ENCODE measurements at regions not wholly inside any gene's neighbourhood (a gene's known extent, or its start where the extent isn't known, plus 50 kb on each side); places are given as distances from the start of the nearest gene placed in this dataset.
"Not testable (repeated sequence)": the region's sequence is repeated elsewhere in the genome, so short reads cannot be mapped to it uniquely, and the experiment has no call there.

DNA sequence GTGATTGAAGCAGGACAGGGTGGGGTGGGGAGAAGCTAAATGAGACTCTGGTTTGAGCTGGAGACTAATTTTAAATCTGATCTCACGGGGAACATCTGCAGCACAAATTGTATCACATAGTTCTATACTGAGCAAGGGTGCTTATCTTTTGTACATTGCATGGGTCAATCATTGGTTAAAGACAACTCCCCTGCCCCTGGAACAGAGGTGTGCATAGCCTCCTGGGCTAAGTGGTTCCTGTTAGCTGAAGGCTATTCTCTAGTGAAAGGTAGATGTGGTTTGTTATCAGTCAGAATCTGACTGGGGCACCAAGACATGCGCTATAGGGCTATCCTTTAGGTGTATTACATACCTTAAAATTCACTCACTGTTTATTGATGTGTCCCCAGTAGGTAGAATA is 103.9 kb upstream of the KITLG start:
- Mint-ChIP-seq H3K9me3 (no peaks in the 10 kb centered on the region), H3K27ac (no peak overlapping the region), H3K27me3 (no peaks in the 10 kb centered on the region), H3K4me3 (no peak overlapping the region), H3K4me1 (no peaks in the 10 kb centered on the region), H3K36me3 (no peaks in the 10 kb centered on the region)
- POLR2A ChIA-PET, result no interaction called here
- DNase-seq (no peak), ATAC-seq (ENCODE audit: low read depth) (no peak)

DNA sequence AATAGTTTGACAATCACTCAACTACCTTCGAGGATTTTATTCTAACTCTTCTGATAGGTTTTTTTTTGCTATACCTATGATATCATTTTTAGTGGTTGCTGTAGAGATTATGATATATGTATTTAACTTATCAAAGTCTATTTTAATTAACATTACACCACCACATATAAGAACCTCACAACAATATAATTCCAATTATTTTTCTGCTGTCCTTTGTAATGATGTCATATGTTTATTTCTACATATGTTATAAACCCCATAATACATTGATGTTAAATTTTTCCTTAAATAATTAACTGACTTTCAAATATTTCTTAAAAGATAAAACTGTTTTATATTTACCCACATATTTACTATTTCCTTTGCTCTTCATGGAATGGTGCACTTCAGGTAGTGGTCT is 103.4 kb upstream of the KITLG start:
- no peak for DNase-seq
- no peak for ATAC-seq (ENCODE audit: low read depth)
- Mint-ChIP-seq H3K27ac (no peak overlapping the region), H3K36me3 (no peaks in the 10 kb centered on the region), H3K4me3 (no peak overlapping the region), H3K27me3 (no peaks in the 10 kb centered on the region), H3K9me3 (no peaks in the 10 kb centered on the region), H3K4me1 (no peaks in the 10 kb centered on the region)
- POLR2A ChIA-PET, result no interaction called here

DNA sequence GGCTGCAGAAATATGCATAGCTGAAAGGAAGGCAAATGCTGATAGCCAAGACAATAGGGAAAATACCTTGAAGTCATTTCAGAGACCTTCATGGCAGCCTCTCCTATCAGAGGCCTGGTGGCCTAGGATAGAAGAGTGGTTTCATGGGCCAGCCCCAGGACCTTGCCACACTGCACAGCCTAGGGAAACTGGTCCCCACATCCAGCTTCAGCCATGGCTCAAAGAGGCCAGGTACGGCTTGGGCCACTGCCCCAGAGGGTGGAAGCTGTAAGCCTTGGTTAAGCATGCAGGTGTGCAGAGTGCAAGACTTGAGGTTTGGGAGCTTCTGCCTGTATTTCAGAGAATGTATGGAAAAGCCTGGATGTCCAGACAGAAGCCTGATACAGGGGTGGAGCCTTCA is 101.0 kb upstream of the KITLG start:
- no peaks in the 10 kb centered on the region for H3K4me1 Mint-ChIP-seq
- ATAC-seq (ENCODE audit: low read depth), result no peak
- H3K27me3 Mint-ChIP-seq, result no peaks in the 10 kb centered on the region
- no peaks in the 10 kb centered on the region for H3K9me3 Mint-ChIP-seq
- POLR2A ChIA-PET, result no interaction called here
- no peak overlapping the region for H3K4me3 Mint-ChIP-seq
- no peak overlapping the region for H3K27ac Mint-ChIP-seq
- DNase-seq, result no peak
- no peaks in the 10 kb centered on the region for H3K36me3 Mint-ChIP-seq

DNA sequence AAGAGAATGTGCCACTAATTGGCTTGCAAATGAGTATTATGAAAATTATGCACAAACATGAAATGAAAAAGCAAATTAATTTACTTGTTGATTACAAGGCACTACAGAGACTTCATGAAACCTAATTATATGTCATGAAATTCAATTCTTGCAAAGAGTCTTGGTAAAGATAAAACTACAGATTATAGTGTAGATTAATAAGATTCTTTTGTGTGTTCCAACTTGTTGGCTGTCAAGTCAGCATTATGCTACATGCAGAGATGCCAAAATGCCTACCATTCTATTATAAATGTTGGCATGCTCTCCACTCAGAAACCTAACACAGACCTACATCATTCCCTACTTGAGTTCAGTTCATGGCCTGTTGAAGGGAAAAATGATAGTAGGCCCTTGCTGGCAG is 97.2 kb upstream of the KITLG start:
- H3K27ac Mint-ChIP-seq, result no peak overlapping the region
- POLR2A ChIA-PET, result no interaction called here
- no peak for DNase-seq
- no peaks in the 10 kb centered on the region for H3K36me3 Mint-ChIP-seq
- no peak overlapping the region for H3K4me3 Mint-ChIP-seq
- H3K9me3 Mint-ChIP-seq, result no peaks in the 10 kb centered on the region
- H3K4me1 Mint-ChIP-seq, result no peaks in the 10 kb centered on the region
- no peaks in the 10 kb centered on the region for H3K27me3 Mint-ChIP-seq
- no peak for ATAC-seq (ENCODE audit: low read depth)

DNA sequence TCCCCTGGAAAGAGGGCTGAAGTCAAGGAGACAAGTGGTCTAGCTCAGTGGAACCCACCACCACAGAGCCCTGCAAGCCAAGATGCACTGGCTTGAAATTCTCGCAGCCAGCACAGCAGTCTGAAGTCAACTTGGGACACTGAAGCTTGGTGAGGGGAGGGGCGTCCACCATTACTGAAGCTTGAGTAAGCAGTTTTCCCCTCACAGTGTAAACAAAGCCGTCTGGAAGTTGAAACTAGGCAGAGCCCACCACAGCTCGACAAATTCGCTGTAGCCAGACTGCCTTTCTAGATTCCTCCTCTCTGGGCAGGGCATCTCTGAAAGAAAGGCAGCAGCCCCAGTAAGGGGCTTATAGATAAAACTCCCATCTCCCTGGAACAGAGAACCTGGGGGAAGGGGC is 87.3 kb upstream of the KITLG start:
- H3K9me3 Mint-ChIP-seq; H3K36me3 Mint-ChIP-seq; H3K4me3 Mint-ChIP-seq; H3K27me3 Mint-ChIP-seq; H3K4me1 Mint-ChIP-seq; H3K27ac Mint-ChIP-seq; POLR2A ChIA-PET; DNase-seq; ATAC-seq (ENCODE audit: low read depth): not testable (repeated sequence)

DNA sequence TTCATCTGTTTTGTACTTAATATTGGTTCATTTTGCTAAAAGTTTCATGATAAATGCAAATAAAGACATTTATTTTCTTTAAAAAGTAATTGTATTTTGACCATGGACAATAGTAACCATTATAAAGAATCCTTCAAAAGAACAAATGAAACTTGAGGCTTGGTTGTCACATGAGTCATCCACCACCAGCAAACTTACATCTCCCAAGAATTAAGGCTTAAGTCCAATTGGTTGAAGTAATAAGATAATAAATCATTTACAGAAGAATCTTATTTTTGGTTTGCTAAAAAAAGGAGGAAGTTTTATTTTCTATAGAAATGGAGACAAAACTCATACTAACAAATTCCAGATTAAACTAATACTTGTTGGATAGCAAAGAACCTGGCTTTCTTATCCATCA is 84.8 kb upstream of the KITLG start:
- ATAC-seq (ENCODE audit: low read depth) (no peak), DNase-seq (no peak)
- Mint-ChIP-seq H3K36me3 (no peaks in the 10 kb centered on the region), H3K9me3 (no peaks in the 10 kb centered on the region), H3K4me3 (no peak overlapping the region), H3K27ac (no peak overlapping the region), H3K4me1 (no peaks in the 10 kb centered on the region), H3K27me3 (no peaks in the 10 kb centered on the region)
- POLR2A ChIA-PET, result no interaction called here

DNA sequence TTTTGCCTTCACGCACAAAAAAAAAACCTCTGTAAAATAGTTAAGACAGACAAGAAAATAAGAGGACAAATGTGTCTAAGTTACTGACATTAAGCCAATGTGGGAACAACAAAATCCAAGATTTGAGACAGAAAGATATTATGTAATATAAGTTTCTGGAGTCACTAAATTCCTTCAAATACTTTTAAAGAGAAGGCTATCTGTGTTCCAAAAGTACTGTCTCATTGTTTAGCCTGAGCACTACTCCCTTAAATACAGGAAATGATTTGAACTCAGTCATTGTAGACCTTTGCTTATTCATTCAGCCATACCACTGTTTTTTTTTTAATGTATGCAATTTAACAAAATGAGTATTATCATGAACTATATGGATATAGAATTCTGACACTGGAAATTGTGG is 82.7 kb upstream of the KITLG start:
- ATAC-seq (ENCODE audit: low read depth) (no peak), DNase-seq (no peak)
- POLR2A ChIA-PET, result no interaction called here
- Mint-ChIP-seq H3K36me3 (no peaks in the 10 kb centered on the region), H3K27ac (no peak overlapping the region), H3K4me1 (no peaks in the 10 kb centered on the region), H3K4me3 (no peak overlapping the region), H3K9me3 (no peaks in the 10 kb centered on the region), H3K27me3 (no peaks in the 10 kb centered on the region)

DNA sequence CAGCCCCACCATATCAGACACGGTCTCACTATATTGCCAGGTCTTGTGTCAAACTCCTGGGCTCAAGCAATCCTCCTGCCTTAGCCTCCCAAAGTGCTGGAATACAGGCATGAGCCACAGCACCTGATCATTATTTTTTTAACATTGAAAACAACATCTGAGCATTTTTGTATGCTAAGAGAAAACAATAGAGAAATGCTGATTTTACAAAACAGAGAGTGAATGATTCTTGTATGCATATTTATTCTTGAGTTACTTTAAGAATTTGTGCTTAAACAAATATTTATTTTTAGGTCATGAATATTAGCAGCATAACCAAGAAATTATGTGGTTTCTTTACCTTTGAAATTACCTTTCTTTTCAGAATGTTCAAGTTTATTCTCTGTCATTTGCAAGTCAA is 81.8 kb upstream of the KITLG start:
- H3K27ac Mint-ChIP-seq, result no peak overlapping the region

DNA sequence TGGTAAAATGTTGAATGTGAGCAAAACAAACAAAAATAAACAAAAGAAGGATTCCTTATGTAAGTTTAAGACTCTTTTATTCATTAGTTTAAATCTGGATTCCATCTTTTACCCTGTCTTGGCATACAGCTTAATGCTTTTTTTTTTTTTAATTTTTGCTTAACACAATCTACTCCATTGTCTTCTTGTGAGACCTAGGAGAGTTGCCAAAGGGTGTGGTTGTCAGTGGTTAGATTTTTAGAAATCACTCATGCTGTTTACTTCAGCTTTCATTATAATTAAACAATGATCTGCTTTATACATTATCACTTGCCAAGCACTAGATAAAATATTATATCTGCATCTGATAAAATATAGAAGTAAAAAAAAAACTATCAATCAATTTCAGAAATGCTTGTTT is 77.7 kb upstream of the KITLG start:
- ATAC-seq (ENCODE audit: low read depth) (no peak), DNase-seq (no peak)
- Mint-ChIP-seq H3K36me3 (no peaks in the 10 kb centered on the region), H3K27me3 (no peaks in the 10 kb centered on the region), H3K4me3 (no peak overlapping the region), H3K9me3 (no peaks in the 10 kb centered on the region), H3K27ac (no peak overlapping the region), H3K4me1 (no peaks in the 10 kb centered on the region)
- POLR2A ChIA-PET, result no interaction called here

More for the DNA sequence above, 81.8 kb upstream of the KITLG start:
- H3K27me3 Mint-ChIP-seq, result no peaks in the 10 kb centered on the region
- no peaks in the 10 kb centered on the region for H3K9me3 Mint-ChIP-seq
- no peak overlapping the region for H3K4me3 Mint-ChIP-seq
- no peaks in the 10 kb centered on the region for H3K4me1 Mint-ChIP-seq
- POLR2A ChIA-PET, result no interaction called here
- no peaks in the 10 kb centered on the region for H3K36me3 Mint-ChIP-seq
- ATAC-seq (ENCODE audit: low read depth) (no peak), DNase-seq (no peak)

DNA sequence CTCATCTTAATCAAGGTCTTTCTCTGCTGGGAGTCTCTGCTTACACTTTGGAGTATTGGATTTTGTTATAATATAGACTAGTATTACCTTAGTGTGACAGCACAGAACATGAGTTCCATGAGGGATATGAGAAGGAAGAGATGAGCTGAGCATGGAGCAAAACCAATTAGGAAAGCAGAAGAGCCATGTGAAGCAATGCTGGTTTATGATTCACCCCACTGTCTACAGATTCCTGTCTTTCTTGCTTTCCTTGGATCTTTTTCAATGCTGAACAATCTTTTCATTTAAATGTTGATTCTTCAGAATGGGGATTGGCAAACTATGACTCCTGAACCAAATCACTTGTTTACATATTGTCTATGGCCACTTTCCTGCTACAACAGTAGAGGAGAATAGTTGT is 70.4 kb upstream of the KITLG start:
- DNase-seq, result no peak
- ATAC-seq (ENCODE audit: low read depth), result no peak
- POLR2A ChIA-PET, result no interaction called here
- H3K27ac Mint-ChIP-seq, result no peak overlapping the region
- H3K27me3 Mint-ChIP-seq, result no peaks in the 10 kb centered on the region
- H3K36me3 Mint-ChIP-seq, result no peaks in the 10 kb centered on the region
- H3K4me3 Mint-ChIP-seq, result no peak overlapping the region
- no peaks in the 10 kb centered on the region for H3K9me3 Mint-ChIP-seq
- no peaks in the 10 kb centered on the region for H3K4me1 Mint-ChIP-seq

DNA sequence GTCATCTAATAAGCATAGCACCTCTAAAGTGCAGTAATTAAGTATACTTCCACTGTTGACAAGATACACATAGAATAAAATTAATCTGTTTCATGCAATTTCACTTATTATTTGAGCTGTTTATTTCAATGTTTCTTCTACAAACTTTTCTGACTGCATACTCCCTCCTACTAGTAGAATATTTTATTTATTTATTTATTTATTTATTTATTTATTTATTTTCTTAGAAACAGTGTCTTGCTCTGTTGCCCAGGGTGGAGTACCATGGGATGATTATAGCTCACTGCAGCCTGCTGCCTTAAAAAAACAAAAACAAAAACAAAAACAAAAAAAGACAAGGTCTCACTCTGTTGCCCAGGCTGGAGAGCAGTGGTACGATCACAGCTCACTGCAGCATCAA is 68.4 kb upstream of the KITLG start:
- no peak overlapping the region for H3K27ac Mint-ChIP-seq
- POLR2A ChIA-PET, result no interaction called here
- DNase-seq (no peak), ATAC-seq (ENCODE audit: low read depth) (no peak)
- no peak overlapping the region for H3K4me3 Mint-ChIP-seq
- no peaks in the 10 kb centered on the region for H3K4me1 Mint-ChIP-seq
- no peaks in the 10 kb centered on the region for H3K36me3 Mint-ChIP-seq
- no peaks in the 10 kb centered on the region for H3K27me3 Mint-ChIP-seq
- no peaks in the 10 kb centered on the region for H3K9me3 Mint-ChIP-seq

DNA sequence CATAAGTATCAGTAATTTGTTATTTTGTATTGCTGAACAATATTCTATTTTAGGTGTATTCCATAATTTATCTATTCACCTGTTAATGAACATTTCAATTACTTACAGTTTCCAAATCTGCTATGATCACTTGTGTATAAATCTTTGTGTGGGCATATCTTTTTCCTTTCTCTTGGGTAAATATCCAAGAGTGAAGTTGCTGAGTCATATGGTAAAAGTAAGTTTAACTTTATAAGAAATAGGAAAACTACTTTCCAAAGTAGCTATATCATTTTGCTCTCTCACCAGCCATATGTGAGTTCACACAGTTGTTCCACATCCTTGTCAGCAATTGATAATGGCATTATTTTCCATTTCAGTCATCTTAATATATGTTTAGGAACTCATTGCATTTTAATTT is 66.6 kb upstream of the KITLG start:
- H3K4me1 Mint-ChIP-seq, result no peaks in the 10 kb centered on the region
- H3K9me3 Mint-ChIP-seq, result no peaks in the 10 kb centered on the region
- POLR2A ChIA-PET, result no interaction called here
- no peak overlapping the region for H3K27ac Mint-ChIP-seq
- ATAC-seq (ENCODE audit: low read depth) (no peak), DNase-seq (no peak)
- no peaks in the 10 kb centered on the region for H3K27me3 Mint-ChIP-seq
- no peaks in the 10 kb centered on the region for H3K36me3 Mint-ChIP-seq
- H3K4me3 Mint-ChIP-seq, result no peak overlapping the region

DNA sequence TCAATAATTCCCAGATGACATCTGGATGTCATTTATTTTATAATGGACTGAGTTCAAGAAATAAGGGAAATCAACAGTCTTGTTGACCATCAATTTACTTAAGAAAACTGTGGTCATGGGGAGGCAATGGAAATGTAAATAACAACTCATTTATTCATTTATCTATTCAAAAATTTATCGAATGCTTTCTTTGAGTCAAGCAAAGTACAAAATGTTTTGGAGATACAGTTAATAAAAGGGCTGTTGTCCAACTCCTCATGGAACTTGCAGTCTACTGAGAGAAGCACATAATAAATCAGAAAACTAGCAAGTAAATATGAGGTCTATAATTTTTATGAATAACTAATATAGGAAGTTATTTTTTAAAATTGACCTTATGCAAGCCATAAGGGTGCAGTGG is 65.5 kb upstream of the KITLG start:
- Mint-ChIP-seq H3K27ac (no peak overlapping the region), H3K4me1 (no peaks in the 10 kb centered on the region), H3K36me3 (no peaks in the 10 kb centered on the region), H3K4me3 (no peak overlapping the region), H3K27me3 (no peaks in the 10 kb centered on the region), H3K9me3 (no peaks in the 10 kb centered on the region)
- ATAC-seq (ENCODE audit: low read depth) (no peak), DNase-seq (no peak)
- POLR2A ChIA-PET, result no interaction called here

DNA sequence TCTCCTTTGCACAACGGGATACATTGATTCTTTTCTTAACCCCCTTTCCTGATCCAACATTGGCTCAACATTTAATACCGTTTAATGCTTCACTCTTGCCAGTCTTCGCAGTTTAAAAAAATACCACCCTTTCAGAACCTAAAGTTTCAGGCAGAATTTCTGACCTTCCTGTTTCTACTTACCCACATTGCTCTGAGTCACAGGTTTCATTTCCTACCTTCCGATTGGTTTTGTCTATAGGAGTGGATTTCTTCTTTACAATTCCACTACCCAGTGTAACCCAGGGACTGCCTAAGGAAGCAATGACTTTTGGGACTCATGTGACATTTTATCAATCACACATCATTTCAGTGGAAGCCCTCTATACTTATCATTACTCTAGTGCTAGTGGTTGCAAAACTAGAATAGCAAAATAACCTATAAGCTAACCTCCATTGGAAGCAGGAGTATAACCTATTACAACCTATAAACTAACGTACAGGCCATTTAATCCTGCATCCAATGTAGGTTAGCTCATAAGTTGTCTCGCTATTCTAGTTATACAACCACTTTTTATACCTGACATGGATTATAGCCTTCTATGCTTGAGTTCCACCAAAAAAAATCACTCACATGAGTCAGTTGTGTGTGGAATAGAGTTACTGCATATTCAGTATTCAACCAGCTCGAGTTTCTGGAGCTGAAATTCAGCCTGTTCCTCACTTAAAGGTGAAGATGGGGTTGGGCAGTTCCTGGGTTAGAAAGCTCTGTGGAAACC is 64.9 kb upstream of the KITLG start:
- no peaks in the 10 kb centered on the region for H3K36me3 Mint-ChIP-seq
- ATAC-seq (ENCODE audit: low read depth) (no peak), DNase-seq (no peak)
- no peak overlapping the region for H3K27ac Mint-ChIP-seq
- H3K9me3 Mint-ChIP-seq, result no peaks in the 10 kb centered on the region
- H3K27me3 Mint-ChIP-seq, result no peaks in the 10 kb centered on the region
- no peak overlapping the region for H3K4me3 Mint-ChIP-seq
- H3K4me1 Mint-ChIP-seq, result no peaks in the 10 kb centered on the region
- POLR2A ChIA-PET, result no interaction called here

DNA sequence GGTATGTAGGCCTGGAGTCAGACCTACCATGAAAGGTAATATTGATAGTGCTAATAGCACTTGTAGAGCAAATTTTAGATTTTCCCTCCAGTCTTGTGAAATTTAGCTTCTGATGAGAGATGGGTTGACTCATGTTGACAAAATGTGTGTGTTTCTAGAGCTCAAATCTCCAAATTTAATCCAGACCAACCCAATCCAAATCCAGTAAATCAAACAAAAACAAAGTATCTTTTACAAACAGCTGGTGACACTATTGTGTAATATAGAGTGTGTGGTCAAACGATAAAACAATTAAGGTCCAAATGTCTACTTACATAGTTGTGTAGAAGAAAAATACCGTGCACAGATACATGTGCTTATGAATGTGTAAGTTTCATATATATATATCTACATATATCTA is 63.4 kb upstream of the KITLG start:
- Mint-ChIP-seq H3K27ac (no peak overlapping the region), H3K4me3 (no peak overlapping the region)

More for the DNA sequence above, 63.4 kb upstream of the KITLG start:
- Mint-ChIP-seq H3K27me3 (no peaks in the 10 kb centered on the region), H3K4me1 (no peaks in the 10 kb centered on the region), H3K36me3 (no peaks in the 10 kb centered on the region), H3K9me3 (no peaks in the 10 kb centered on the region)
- POLR2A ChIA-PET, result no interaction called here
- DNase-seq (no peak), ATAC-seq (ENCODE audit: low read depth) (no peak)

All from activated naive CD8-positive, alpha-beta T cell treated with anti-CD3 and anti-CD28 coated beads, Interleukin-2, amount 10 ng/mL, durations not matched to agents 7 days and 5 days (primary cell).